OCI-LY3 (cell line): ENCODE measurements at regions not wholly inside any gene's neighbourhood (a gene's known extent, or its start where the extent isn't known, plus 50 kb on each side); places are given as distances from the start of the nearest gene placed in this dataset.

Experiments
- EZH2phosphoT487 ChIP-seq: fragments of 200-600 bp; shearing (Covaris generic); IDR thresholded peaks from 2 replicates; pipeline ENCODE4 v1.6.1; 2018; ENCODE audit warnings: antibody characterized with exemption, mixed run types, low read depth
- TF ChIP-seq, protein P1 (sequence below): fragments of 200-600, 300-600 bp; sonication (generic); IDR thresholded peaks from 2 replicates; pipeline ENCODE4 v1.5.1; 2014; ENCODE audit warnings: antibody characterized with exemption, low read length, low read depth

DNA sequence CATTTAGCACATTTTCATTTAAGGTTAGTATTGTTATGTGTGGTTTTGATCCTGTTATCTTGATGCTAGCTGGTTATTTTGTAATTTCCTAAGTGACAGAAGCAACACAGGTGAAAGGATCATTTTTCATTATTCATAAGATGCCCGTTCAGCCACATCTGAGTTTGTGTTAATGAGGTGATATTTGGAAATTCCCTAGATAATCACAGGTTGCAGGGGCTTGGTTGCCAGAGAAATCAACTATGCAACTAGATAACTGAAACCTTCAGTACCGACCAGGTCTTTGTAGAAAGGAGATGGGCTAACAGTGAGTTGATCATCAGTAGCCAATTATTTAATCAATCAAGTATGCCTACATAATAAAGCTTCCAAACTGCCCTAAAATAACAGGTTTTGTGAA lies 121.3 kb upstream of the UFM1 start:
- TF ChIP-seq, protein P1, sequence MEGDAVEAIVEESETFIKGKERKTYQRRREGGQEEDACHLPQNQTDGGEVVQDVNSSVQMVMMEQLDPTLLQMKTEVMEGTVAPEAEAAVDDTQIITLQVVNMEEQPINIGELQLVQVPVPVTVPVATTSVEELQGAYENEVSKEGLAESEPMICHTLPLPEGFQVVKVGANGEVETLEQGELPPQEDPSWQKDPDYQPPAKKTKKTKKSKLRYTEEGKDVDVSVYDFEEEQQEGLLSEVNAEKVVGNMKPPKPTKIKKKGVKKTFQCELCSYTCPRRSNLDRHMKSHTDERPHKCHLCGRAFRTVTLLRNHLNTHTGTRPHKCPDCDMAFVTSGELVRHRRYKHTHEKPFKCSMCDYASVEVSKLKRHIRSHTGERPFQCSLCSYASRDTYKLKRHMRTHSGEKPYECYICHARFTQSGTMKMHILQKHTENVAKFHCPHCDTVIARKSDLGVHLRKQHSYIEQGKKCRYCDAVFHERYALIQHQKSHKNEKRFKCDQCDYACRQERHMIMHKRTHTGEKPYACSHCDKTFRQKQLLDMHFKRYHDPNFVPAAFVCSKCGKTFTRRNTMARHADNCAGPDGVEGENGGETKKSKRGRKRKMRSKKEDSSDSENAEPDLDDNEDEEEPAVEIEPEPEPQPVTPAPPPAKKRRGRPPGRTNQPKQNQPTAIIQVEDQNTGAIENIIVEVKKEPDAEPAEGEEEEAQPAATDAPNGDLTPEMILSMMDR: no peak
- TF ChIP-seq EZH2phosphoT487: no peak
